H1 (cell line): ENCODE measurements at regions not wholly inside any gene's neighbourhood (a gene's known extent, or its start where the extent isn't known, plus 50 kb on each side); places are given as distances from the start of the nearest gene placed in this dataset.

ENCODE experiments used
- ASH2L ChIP-seq: fragments of 200-600, 300-600 bp; sonication (generic); IDR thresholded peaks from one replicate; pipeline ENCODE4 v1.7.1; 2017; ENCODE audit warnings: low read length
- CBX5 ChIP-seq: fragments of 300-800, 300-1000 bp; sonication (generic); IDR thresholded peaks from 2 replicates; pipeline ENCODE4 v1.7.1; 2016; ENCODE audit warnings: antibody characterized with exemption, low read length, low read depth
- KDM1A ChIP-seq: fragments of 200-600, 300-600 bp; sonication (generic); IDR thresholded peaks from 2 replicates; pipeline ENCODE4 v1.7.1; 2016; ENCODE audit warnings: mild to moderate bottlenecking, low read length, borderline replicate concordance
- RNF2 ChIP-seq: fragments of 200-900, 300-1000 bp; sonication (generic); IDR thresholded peaks from 2 replicates; pipeline ENCODE4 v1.7.1; 2016; ENCODE audit warnings: borderline replicate concordance, low read depth, mild to moderate bottlenecking, antibody characterized with exemption, low read length; ENCODE audit not compliant: poor library complexity, severe bottlenecking; ENCODE audit errors: missing control alignments
- SUZ12 ChIP-seq: fragments of 200-600 bp; sonication (generic); IDR thresholded peaks from 2 replicates; pipeline ENCODE4 v1.6.1; 2012; ENCODE audit warnings: mild to moderate bottlenecking, inconsistent platforms, low read length, moderate library complexity, mixed read lengths
- TF ChIP-seq, protein P1 (sequence below), 3 experiments: IDR thresholded peaks; 1 replicate in 2 of 3; 2 replicates in 1 of 3; pipeline versions ENCODE4 v1.5.1 to v1.6.1; 2011; ENCODE audit warnings: low read length in 3 of 3, mild to moderate bottlenecking in 3 of 3, inconsistent platforms in 2 of 3, low read depth in 1 of 3, moderate library complexity in 1 of 3; ENCODE audit not compliant: insufficient read depth in 1 of 3; ENCODE audit errors: control extremely low read depth in 1 of 3
- TF ChIP-seq, protein P2 (sequence below): IDR thresholded peaks from 2 replicates; pipeline ENCODE4 v1.6.1; 2011; ENCODE audit warnings: low read length, improper control_type of control experiment

DNA sequence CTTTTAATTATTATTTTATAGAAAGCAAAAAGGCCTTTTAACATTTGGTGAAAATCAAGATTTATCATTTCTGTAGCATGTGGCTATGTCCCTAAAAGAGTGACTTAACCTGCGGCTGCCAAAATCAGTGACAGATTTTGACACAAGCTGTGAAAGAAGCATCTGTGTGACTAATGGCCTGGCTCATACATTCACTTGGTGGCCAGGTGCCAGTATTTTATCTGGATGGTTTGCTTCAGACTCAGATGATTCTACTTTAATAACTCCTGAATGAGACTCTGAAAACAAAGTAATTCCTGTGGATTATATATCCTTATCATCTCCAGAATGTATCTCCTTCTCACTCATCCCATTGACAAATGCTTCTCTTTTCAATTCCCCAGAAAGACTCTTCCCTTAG is 103.0 kb downstream of the FSCB start:
- no peak for TF ChIP-seq SUZ12
- no peak for TF ChIP-seq RNF2
- TF ChIP-seq, protein P1, sequence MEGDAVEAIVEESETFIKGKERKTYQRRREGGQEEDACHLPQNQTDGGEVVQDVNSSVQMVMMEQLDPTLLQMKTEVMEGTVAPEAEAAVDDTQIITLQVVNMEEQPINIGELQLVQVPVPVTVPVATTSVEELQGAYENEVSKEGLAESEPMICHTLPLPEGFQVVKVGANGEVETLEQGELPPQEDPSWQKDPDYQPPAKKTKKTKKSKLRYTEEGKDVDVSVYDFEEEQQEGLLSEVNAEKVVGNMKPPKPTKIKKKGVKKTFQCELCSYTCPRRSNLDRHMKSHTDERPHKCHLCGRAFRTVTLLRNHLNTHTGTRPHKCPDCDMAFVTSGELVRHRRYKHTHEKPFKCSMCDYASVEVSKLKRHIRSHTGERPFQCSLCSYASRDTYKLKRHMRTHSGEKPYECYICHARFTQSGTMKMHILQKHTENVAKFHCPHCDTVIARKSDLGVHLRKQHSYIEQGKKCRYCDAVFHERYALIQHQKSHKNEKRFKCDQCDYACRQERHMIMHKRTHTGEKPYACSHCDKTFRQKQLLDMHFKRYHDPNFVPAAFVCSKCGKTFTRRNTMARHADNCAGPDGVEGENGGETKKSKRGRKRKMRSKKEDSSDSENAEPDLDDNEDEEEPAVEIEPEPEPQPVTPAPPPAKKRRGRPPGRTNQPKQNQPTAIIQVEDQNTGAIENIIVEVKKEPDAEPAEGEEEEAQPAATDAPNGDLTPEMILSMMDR (IDR thresholded peaks at IDR 0.05; ENCODE audit: control extremely low read depth in 1 of 3, insufficient read depth in 1 of 3, low read depth in 1 of 3, low read length in 3 of 3): no peak
- TF ChIP-seq, protein P2, sequence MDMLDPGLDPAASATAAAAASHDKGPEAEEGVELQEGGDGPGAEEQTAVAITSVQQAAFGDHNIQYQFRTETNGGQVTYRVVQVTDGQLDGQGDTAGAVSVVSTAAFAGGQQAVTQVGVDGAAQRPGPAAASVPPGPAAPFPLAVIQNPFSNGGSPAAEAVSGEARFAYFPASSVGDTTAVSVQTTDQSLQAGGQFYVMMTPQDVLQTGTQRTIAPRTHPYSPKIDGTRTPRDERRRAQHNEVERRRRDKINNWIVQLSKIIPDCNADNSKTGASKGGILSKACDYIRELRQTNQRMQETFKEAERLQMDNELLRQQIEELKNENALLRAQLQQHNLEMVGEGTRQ: no peak
- TF ChIP-seq ASH2L: no peak
- TF ChIP-seq KDM1A: no peak
- no peak for TF ChIP-seq CBX5
